Stomach (tissue), 4 donors: ENCODE measurements at regions not wholly inside any gene's neighbourhood (a gene's known extent, or its start where the extent isn't known, plus 50 kb on each side); places are given as distances from the start of the nearest gene placed in this dataset.

Experiments
- CTCF ChIP-seq, 7 experiments: fragments of 450-650 bp in 4 of 7; fragments of 200-600 bp in 3 of 7; sonication (generic) in 3 of 7; IDR thresholded peaks; one replicate each; pipeline ENCODE4 v1.5.1; 2016 to 2019; ENCODE audit warnings: antibody characterized with exemption in 7 of 7, control low read depth in 2 of 7, mild to moderate bottlenecking in 1 of 7
- POLR2A ChIP-seq, 4 donors: fragments of 450-650 bp; IDR thresholded peaks; one replicate each; pipeline ENCODE4 v1.6.1; 2016; ENCODE audit warnings: antibody characterized with exemption in 4 of 4, control low read depth in 2 of 4, mild to moderate bottlenecking in 1 of 4, moderate library complexity in 1 of 4
- POLR2AphosphoS5 ChIP-seq, 3 donors: sonication (generic); formaldehyde crosslinking; IDR thresholded peaks; one replicate each; pipeline ENCODE4 v1.6.1; 2016; ENCODE audit warnings: antibody characterized with exemption in 3 of 3

GRCh38 chr1:209473025-209473424, 110.5 kb upstream of the CAMK1G start:
- TF ChIP-seq POLR2A (IDR thresholded peaks at IDR 0.05) (no peak), CTCF (IDR thresholded peaks at IDR 0.05) (no peak), POLR2AphosphoS5 (IDR thresholded peaks at IDR 0.05) (no peak)
